ENCODE measurements at regions not wholly inside any gene's neighbourhood (a gene's known extent, or its start where the extent isn't known, plus 50 kb on each side); places are given as distances from the start of the nearest gene placed in this dataset.

GRCh38 chr6:106764353-106764980 lies 135.1 kb downstream of the QRSL1 start:
- no peaks in the 10 kb centered on the region for H3K79me2 ChIP-seq (replicated peaks; ENCODE audit: insufficient read depth)
- no peaks in the 10 kb centered on the region for H4K20me1 ChIP-seq (replicated peaks; ENCODE audit: insufficient read depth)
- H3K4me2 ChIP-seq, result no peak overlapping the region
- H3K27ac ChIP-seq (ENCODE audit: low read depth), result no peak overlapping the region
- no peak overlapping the region for H3K4me3 Mint-ChIP-seq
- H3K27me3 ChIP-seq (ENCODE audit: insufficient read depth), result no peaks in the 10 kb centered on the region
- DNase-seq (ENCODE audit: low spot score) (no peak), ATAC-seq (no peak)
- no peaks in the 10 kb centered on the region for H3F3A ChIP-seq (replicated peaks; ENCODE audit: low read depth)
- peaks cover 16% of the 10 kb centered on the region for H3K36me3 Mint-ChIP-seq (ENCODE audit: low read depth)
- H3K9me3 Mint-ChIP-seq, result peaks cover 26% of the 10 kb centered on the region
- H3K4me1 Mint-ChIP-seq, result no peaks in the 10 kb centered on the region
- TF ChIP-seq JUNB (IDR thresholded peaks at IDR 0.05; ENCODE audit: unreplicated experiment) (no peak), CTCF (conservative IDR thresholded peaks at IDR 0.05; ENCODE audit: low read depth in 2 of 2) (no peak), REST (IDR thresholded peaks at IDR 0.05; ENCODE audit: unreplicated experiment) (no peak), EZH2phosphoT487 (IDR thresholded peaks at IDR 0.05; ENCODE audit: unreplicated experiment) (no peak)
- H3K36me3 ChIP-seq (ENCODE audit: insufficient read depth), result peaks cover under 1% of the 10 kb centered on the region; the same call in 1 of the 2 replicates
- 0 out of 2 replicates have a peak overlapping the region, but pooled peaks have one; percentile 14 for H2AFZ ChIP-seq
- H3K27me3 Mint-ChIP-seq (ENCODE audit: insufficient read depth, low read depth, poor library complexity), result peaks cover 1% of the 10 kb centered on the region
- H3K9me2 ChIP-seq (ENCODE audit: insufficient read depth), result peaks cover 12% of the 10 kb centered on the region
- no peak overlapping the region for H3K4me3 ChIP-seq
- no peak overlapping the region for H3K27ac Mint-ChIP-seq
- H3K4me1 ChIP-seq (ENCODE audit: insufficient read depth), result no peaks in the 10 kb centered on the region

- H3K4me3 Mint-ChIP-seq, result no peak overlapping the region
- peaks cover 27% of the 10 kb centered on the region for H3K9me3 Mint-ChIP-seq
- Histone ChIP-seq H3K4me1 (ENCODE audit: insufficient read depth) (no peaks in the 10 kb centered on the region), H3K36me3 (ENCODE audit: insufficient read depth) (peaks cover 8% of the 10 kb centered on the region; the same call in 1 of the 2 replicates), H3K4me3 (no peak overlapping the region), H3K79me2 (replicated peaks; ENCODE audit: insufficient read depth) (no peaks in the 10 kb centered on the region), H3K9me2 (ENCODE audit: insufficient read depth) (peaks cover 12% of the 10 kb centered on the region), H4K20me1 (replicated peaks; ENCODE audit: insufficient read depth) (no peaks in the 10 kb centered on the region), H3K4me2 (no peak overlapping the region), H3K27ac (ENCODE audit: low read depth) (no peak overlapping the region), H3F3A (replicated peaks; ENCODE audit: low read depth) (no peaks in the 10 kb centered on the region), H2AFZ (no peak overlapping the region), H3K27me3 (ENCODE audit: insufficient read depth) (no peaks in the 10 kb centered on the region)
- no peak overlapping the region for H3K27ac Mint-ChIP-seq
- no peaks in the 10 kb centered on the region for H3K4me1 Mint-ChIP-seq
- ATAC-seq, result no peak
- peaks cover 2% of the 10 kb centered on the region for H3K27me3 Mint-ChIP-seq (ENCODE audit: insufficient read depth, low read depth, poor library complexity)
- DNase-seq (ENCODE audit: low spot score), result no peak
- H3K36me3 Mint-ChIP-seq (ENCODE audit: low read depth), result peaks cover 18% of the 10 kb centered on the region
- TF ChIP-seq EZH2phosphoT487 (IDR thresholded peaks at IDR 0.05; ENCODE audit: unreplicated experiment) (no peak), CREB1 (CRISPR knock-in tag; IDR thresholded peaks at IDR 0.05; ENCODE audit: low read depth) (no peak), ETS1 (IDR thresholded peaks at IDR 0.05) (no peak), NANOG (IDR thresholded peaks at IDR 0.05; ENCODE audit: borderline replicate concordance) (no peak), ZNF114 (CRISPR knock-in tag; IDR thresholded peaks at IDR 0.05) (no peak), ZNF331 (CRISPR knock-in tag; IDR thresholded peaks at IDR 0.05; ENCODE audit: low read depth) (no peak)
These were observed 134.0 kb downstream of the QRSL1 start for GRCh38 chr6:106763361-106763760.

All from GM23338 (cell line).